ENCODE measurements at regions not wholly inside any gene's neighbourhood (a gene's known extent, or its start where the extent isn't known, plus 50 kb on each side); places are given as distances from the start of the nearest gene placed in this dataset.

- TF ChIP-seq CTCF (IDR thresholded peaks at IDR 0.05; ENCODE audit: low read length) (no peak), EZH2 (IDR thresholded peaks at IDR 0.05; ENCODE audit: borderline replicate concordance, low read length) (no peak)
Observed at GRCh38 chr12:72753571-72753970, 481.4 kb downstream of the TRHDE start.

Data from OCI-LY1 (cell line).